HG03097 (cell line): ENCODE measurements at regions not wholly inside any gene's neighbourhood (a gene's known extent, or its start where the extent isn't known, plus 50 kb on each side); places are given as distances from the start of the nearest gene placed in this dataset.

Source experiments
- ATAC-seq: cut with Tn5 transposase; IDR thresholded peaks from one replicate; pipeline ENCODE4 v1.9.1; 2021; ENCODE audit not compliant: unreplicated experiment, low FRiP score

GRCh38 chr3:31242026-31242960 is 290.4 kb upstream of the STT3B start:
- peak; percentile 41 for ATAC-seq

- ATAC-seq = no peak
These were observed 287.6 kb upstream of the STT3B start for GRCh38 chr3:31244929-31245817.

DNA sequence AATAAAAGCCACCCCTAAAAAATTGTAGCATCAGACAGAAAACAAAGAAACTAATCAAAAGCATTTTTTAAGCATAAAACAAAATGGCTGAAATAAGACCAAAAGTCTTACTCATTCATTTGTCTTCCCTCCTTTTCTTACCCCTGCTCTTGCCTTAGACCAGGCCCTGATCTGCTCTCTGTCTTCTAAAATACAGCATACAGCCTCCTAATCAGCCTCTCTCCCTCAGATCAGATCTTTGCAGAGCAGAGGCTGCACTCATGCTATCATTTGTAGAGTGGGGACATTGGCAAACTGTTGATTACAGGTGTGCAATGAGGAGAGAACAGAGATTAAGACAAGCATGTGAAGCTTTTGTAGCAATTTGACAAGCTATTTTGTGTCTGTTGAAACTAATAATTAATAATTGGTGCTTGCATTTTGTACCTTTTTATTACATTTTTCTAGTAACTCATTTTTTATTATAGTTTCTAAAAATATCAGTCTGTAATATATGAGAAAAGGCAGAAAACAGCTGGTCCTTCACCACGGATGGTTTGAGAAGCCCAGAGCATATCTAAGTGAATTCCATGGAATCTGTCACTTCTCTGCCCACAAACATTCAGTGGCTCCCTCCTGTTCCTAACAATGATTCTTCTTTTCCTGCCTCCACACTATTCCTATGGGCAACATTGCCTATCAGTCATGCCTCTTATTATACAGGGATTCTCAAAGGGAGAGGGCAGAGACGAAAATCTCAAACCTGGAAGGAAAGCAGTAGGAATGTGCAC is 286.2 kb upstream of the STT3B start:
- no peak for ATAC-seq

DNA sequence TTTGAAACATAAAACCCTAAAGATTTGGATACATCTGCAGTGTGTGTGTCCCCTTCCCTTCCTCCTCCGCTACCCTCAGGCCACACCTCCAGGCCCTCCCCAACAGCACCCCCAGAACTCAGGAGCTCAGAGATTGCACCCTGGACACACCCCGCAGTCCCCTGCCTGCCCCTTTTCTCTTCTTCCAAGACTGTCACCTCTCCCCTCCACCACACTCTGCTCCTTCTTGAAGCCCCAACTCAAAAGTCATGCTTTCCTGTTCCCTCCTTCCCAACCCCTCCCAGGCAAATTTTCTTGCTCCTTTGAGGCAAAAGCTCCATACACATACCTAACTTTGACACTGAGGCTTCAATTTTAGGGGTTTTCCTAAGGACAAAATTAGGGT is 285.7 kb upstream of the STT3B start:
- no peak for ATAC-seq

GRCh38 chr3:31247850-31248562 is 284.7 kb upstream of the STT3B start:
- peak; percentile 52 for ATAC-seq

DNA sequence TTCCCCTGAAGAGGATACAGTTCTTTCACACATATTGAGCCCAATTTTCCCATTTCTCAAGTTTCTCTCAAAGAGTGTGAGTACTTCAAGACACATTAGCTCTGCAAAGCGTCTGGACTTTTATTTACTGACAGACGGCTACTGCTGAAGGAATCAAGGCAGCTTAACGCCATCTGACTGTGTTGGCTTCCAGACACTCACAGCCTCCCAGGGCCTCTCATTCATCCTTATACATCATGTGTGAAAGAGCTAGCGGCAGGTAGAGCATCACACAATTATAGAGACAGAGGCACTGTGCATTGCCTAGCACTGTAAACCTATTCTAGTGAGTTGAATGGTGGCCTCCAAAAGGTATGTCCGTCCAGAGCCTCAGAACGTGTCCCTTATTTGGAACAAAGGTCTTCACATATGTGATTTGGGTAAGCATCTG is 284.1 kb upstream of the STT3B start:
- ATAC-seq = no peak

DNA sequence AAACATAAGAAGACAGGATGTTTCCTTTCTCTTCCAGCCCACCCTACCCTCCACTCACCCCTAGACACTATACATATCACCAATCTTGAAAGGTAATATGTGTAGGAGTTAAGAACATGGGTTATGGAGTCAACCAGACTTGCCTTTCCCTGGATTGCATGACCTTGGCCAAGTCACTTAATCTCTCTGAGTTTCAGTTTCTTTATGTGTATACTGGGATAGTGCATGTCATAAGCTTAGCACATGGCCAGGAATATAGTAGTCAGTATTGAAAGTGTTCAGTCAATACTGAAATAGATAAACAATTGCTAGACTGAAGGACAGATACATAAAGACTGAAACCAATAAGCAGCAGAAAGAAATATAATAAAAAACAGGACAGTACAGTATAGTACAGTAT is 283.2 kb upstream of the STT3B start:
- ATAC-seq = no peak

GRCh38 chr3:31250116-31250777 is 282.5 kb upstream of the STT3B start:
- no peak for ATAC-seq

- no peak for ATAC-seq
These were observed 281.6 kb upstream of the STT3B start for GRCh38 chr3:31251083-31251482.

- ATAC-seq = no peak
These were observed 280.2 kb upstream of the STT3B start for GRCh38 chr3:31252216-31253185.

DNA sequence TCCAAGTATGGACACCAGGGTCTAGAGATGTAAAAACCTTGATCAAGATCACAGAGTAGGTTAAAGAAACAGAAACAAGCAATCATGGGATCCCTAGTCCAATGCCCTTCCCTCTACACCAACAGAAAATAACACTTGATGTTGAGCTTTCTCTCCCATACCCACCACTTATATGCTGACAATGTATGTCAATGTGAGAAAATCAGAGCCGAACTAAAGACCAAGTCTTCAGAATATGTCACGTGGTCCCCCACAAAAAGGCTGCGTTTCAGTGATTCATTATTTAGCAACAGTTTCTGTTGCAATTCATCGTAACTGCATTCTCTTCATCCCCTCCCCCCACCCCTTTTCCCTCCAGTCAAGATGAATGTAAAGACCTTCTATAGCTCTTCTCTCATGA is 278.9 kb upstream of the STT3B start:
- ATAC-seq = no peak

- ATAC-seq = no peak
These were observed 278.2 kb upstream of the STT3B start for GRCh38 chr3:31254483-31254882.

- no peak for ATAC-seq
These were observed 277.6 kb upstream of the STT3B start for GRCh38 chr3:31255007-31255581.

GRCh38 chr3:31262201-31262600 is 270.5 kb upstream of the STT3B start:
- ATAC-seq = no peak

DNA sequence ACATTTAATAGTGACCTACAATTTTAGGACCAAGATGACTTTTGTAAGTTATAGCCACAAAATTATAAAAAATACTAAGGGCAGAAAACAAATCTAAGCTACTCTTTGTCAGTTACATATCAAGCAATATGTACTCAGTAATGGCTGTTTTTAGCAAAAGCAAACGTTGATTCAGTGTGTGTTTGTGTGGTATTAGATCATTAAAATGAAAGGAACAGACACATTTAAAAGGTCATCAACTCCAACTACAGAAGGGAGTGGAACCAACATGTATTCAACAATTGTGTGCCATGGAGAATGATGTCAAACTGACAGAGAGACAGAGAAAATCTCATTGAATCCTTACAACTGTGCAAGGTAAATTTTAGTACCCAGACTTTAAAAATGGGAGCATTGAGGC is 268.8 kb upstream of the STT3B start:
- ATAC-seq = no peak

- no peak for ATAC-seq
These were observed 266.9 kb upstream of the STT3B start for GRCh38 chr3:31265646-31266428.

- ATAC-seq = no peak
These were observed 263.9 kb upstream of the STT3B start for GRCh38 chr3:31268868-31269267.
